ENCODE measurements at regions not wholly inside any gene's neighbourhood (a gene's known extent, or its start where the extent isn't known, plus 50 kb on each side); places are given as distances from the start of the nearest gene placed in this dataset.

GRCh38 chr14:66065188-66065587, 421.0 kb upstream of the CCDC196 start:
- TF ChIP-seq POLR2A (IDR thresholded peaks at IDR 0.05) (no peak), CTCF (IDR thresholded peaks at IDR 0.05) (no peak)

Data from Peyer's patch (tissue), 4 donors.